ENCODE measurements at regions not wholly inside any gene's neighbourhood (a gene's known extent, or its start where the extent isn't known, plus 50 kb on each side); places are given as distances from the start of the nearest gene placed in this dataset.

DNA sequence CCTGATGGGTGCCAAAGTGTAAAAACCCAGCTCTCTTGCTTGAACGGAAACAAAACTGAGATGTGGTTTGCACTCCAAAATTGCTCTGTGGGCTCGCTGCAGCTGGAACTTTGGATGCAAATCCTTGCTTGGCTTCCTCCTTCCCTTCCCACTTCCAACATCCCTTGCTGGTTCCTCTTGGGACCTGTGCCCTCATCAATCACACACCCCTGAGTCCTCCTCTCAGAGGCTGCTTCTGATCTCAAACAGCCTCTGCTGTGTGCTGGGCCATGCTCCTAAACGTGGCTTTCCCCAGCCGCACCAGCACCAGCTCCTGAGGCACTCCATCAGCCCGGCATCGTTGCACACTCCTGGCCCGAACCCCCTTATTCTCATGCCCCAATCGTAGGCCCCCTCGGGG lies 124.3 kb upstream of the RAB4A start:
- TF ChIP-seq POLR2A (IDR thresholded peaks at IDR 0.05; ENCODE audit: low read depth, low read length), result no peak
- TF ChIP-seq TAF1 (IDR thresholded peaks at IDR 0.05; ENCODE audit: low read depth, low read length), result no peak
- TF ChIP-seq POLR2AphosphoS5 (IDR thresholded peaks at IDR 0.05; ENCODE audit: low read depth, low read length), result no peak
- TF ChIP-seq PAX5 (IDR thresholded peaks at IDR 0.05; ENCODE audit: insufficient read depth, low read length, severe bottlenecking), result no peak
- TF ChIP-seq SPI1 (IDR thresholded peaks at IDR 0.05; ENCODE audit: low read depth, low read length), result no peak
- no peak for TF ChIP-seq POU2F2 (IDR thresholded peaks at IDR 0.05; ENCODE audit: low read depth, low read length)

Measured in GM12891 (cell line).